Fibroblast of lung (primary cell): ENCODE measurements at regions not wholly inside any gene's neighbourhood (a gene's known extent, or its start where the extent isn't known, plus 50 kb on each side); places are given as distances from the start of the nearest gene placed in this dataset.

Experiments used
- EZH2 ChIP-seq: IDR thresholded peaks from 2 replicates; pipeline ENCODE4 v1.5.1; 2012; ENCODE audit warnings: low read length, control low read depth, mild to moderate bottlenecking; ENCODE audit errors: missing control alignments
- TF ChIP-seq, protein P1 (sequence below), 2 donors: IDR thresholded peaks in 1 of 2; conservative IDR thresholded peaks in 1 of 2; 1 replicate in 1 of 2; 2 replicates in 1 of 2; pipeline ENCODE4 v1.5.1; 2011 to 2012; ENCODE audit warnings: low read length in 2 of 2, control low read depth in 1 of 2, inconsistent platforms in 1 of 2, low read depth in 1 of 2, mild to moderate bottlenecking in 1 of 2

- TF ChIP-seq, protein P1, sequence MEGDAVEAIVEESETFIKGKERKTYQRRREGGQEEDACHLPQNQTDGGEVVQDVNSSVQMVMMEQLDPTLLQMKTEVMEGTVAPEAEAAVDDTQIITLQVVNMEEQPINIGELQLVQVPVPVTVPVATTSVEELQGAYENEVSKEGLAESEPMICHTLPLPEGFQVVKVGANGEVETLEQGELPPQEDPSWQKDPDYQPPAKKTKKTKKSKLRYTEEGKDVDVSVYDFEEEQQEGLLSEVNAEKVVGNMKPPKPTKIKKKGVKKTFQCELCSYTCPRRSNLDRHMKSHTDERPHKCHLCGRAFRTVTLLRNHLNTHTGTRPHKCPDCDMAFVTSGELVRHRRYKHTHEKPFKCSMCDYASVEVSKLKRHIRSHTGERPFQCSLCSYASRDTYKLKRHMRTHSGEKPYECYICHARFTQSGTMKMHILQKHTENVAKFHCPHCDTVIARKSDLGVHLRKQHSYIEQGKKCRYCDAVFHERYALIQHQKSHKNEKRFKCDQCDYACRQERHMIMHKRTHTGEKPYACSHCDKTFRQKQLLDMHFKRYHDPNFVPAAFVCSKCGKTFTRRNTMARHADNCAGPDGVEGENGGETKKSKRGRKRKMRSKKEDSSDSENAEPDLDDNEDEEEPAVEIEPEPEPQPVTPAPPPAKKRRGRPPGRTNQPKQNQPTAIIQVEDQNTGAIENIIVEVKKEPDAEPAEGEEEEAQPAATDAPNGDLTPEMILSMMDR (conservative IDR thresholded peaks at IDR 0.05 in 1 of 2, IDR thresholded peaks at IDR 0.05 in 1 of 2; ENCODE audit: low read depth in 1 of 2, low read length in 2 of 2), result no peak
- no peak for TF ChIP-seq EZH2
Observed at GRCh38 chr6:11458509-11458908, 79.0 kb upstream of the TMEM170B start.
